Small intestine (tissue), 7 donors: ENCODE measurements at regions not wholly inside any gene's neighbourhood (a gene's known extent, or its start where the extent isn't known, plus 50 kb on each side); places are given as distances from the start of the nearest gene placed in this dataset.

ENCODE experiments used
- DNase-seq, 2 donors: peaks; one replicate each; pipeline versions ENCODE4 v3.0.0 to v3.0.0-alpha.2; 2013
- FAIRE-seq: peaks from 2 replicates; lab custom pipeline; 2012; peaks lifted over from hg19 to GRCh38; lab: Jason Lieb, UNC
- H3K27ac ChIP-seq, 3 donors: one replicate each; pipeline ENCODE4 v1.5.1; 2013; ENCODE audit warnings: low read length in 2 of 3, mild to moderate bottlenecking in 2 of 3, control low read depth in 1 of 3, inconsistent platforms in 1 of 3, low read depth in 1 of 3, moderate library complexity in 1 of 3
- H3K27me3 ChIP-seq, 3 donors: one replicate each; pipeline ENCODE4 v1.6.1; 2013; ENCODE audit warnings: low read length in 3 of 3, inconsistent platforms in 1 of 3; ENCODE audit not compliant: control insufficient read depth in 3 of 3, insufficient read depth in 3 of 3
- H3K36me3 ChIP-seq, 3 donors: one replicate each; pipeline ENCODE4 v1.6.1; 2013; ENCODE audit warnings: low read length in 3 of 3, inconsistent platforms in 1 of 3, low read depth in 1 of 3, mild to moderate bottlenecking in 1 of 3, moderate library complexity in 1 of 3; ENCODE audit not compliant: control insufficient read depth in 3 of 3, insufficient read depth in 2 of 3
- H3K4me1 ChIP-seq, 3 donors: one replicate each; pipeline ENCODE4 v1.6.1; 2013; ENCODE audit warnings: low read length in 2 of 3, inconsistent platforms in 1 of 3, low read depth in 1 of 3, mild to moderate bottlenecking in 1 of 3, moderate library complexity in 1 of 3; ENCODE audit not compliant: control insufficient read depth in 3 of 3, insufficient read depth in 2 of 3
- H3K4me3 ChIP-seq, 3 donors: one replicate each; pipeline ENCODE4 v1.5.1; 2013; ENCODE audit warnings: low read length in 3 of 3, control low read depth in 1 of 3, inconsistent platforms in 1 of 3, low read depth in 1 of 3, mild to moderate bottlenecking in 1 of 3, moderate library complexity in 1 of 3
- H3K9me3 ChIP-seq, 2 donors: one replicate each; pipeline ENCODE4 v1.6.1; 2013; ENCODE audit warnings: low read depth in 1 of 2, low read length in 1 of 2; ENCODE audit not compliant: control insufficient read depth in 2 of 2, insufficient read depth in 1 of 2
- WGBS, 3 donors: extraction: QIAGEN DNeasy Blood & Tissue Kit; methylation state at CpG; one replicate each; pipeline ENCODE4 v1.1.7; 2013; 5-methylcytosine and 5-hydroxymethylcytosine counted together
- donor health status: healthy with polysubstance abuse.
- donor health status: control.
- donor health status: control.
- donor health status: Bipolar disorder and iron deficiency.
- donor health status: healthy.

GRCh38 chr2:8496079-8496478, 185.8 kb upstream of the ID2 start:
- Histone ChIP-seq H3K9me3 (no peaks in the 10 kb centered on the region), H3K36me3 (no peaks in the 10 kb centered on the region), H3K4me1 (peaks cover 0 to 67% (median 12%) of the 10 kb centered on the region in 3 donors), H3K4me3 (no peak overlapping the region), H3K27me3 (no peaks in the 10 kb centered on the region), H3K27ac (no peak overlapping the region)
- 68 to 84% (median 78%) methylated on average over 4 of the region's 4 CpGs for WGBS, 3 donors
- FAIRE-seq (no peak), DNase-seq (no peak)

DNA sequence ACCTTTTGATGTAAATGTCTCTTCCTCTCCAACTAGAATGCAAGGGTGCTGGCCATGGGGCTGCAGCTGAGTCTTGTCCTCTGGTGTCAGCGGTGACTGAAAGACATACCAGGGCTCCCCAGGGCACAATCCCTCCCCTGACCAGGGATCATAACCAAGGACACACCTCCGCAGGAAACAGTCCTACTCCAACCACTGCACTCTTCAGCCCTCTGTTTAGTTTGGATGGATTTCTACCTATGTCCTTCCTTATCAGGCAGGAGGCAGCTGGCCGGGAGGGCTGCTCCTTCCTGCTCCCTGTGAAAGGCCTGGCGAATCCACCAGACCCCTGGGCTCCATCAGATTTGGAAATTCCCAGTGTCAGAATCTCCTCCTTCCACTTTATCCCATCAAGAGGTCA, 185.2 kb upstream of the ID2 start:
- DNase-seq (no peak), FAIRE-seq (no peak)
- Histone ChIP-seq H3K4me1 (peaks cover 0 to 65% (median 8%) of the 10 kb centered on the region in 3 donors), H3K27ac (no peak overlapping the region), H3K9me3 (no peaks in the 10 kb centered on the region), H3K27me3 (no peaks in the 10 kb centered on the region), H3K4me3 (no peak overlapping the region), H3K36me3 (no peaks in the 10 kb centered on the region)
- 41 to 69% (median 55%) methylated on average over 4 of the region's 4 CpGs for WGBS, 3 donors

GRCh38 chr2:8498994-8499393, 182.9 kb upstream of the ID2 start:
- no peaks in the 10 kb centered on the region for H3K36me3 ChIP-seq
- 75 to 84% (median 79%) methylated on average over 3 of the region's 3 CpGs for WGBS, 3 donors

GRCh38 chr2:8500124-8501054, 181.5 kb upstream of the ID2 start:
- no peak for FAIRE-seq
- H3K27ac ChIP-seq = peak overlapping the region in 1 of 3 donors; percentile 60

More at GRCh38 chr2:8498994-8499393, 182.9 kb upstream of the ID2 start:
- Histone ChIP-seq H3K9me3 (no peaks in the 10 kb centered on the region), H3K27ac (no peak overlapping the region), H3K27me3 (no peaks in the 10 kb centered on the region), H3K4me3 (no peak overlapping the region), H3K4me1 (peaks cover 0 to 51% (median 2%) of the 10 kb centered on the region in 3 donors)
- FAIRE-seq = no peak
- no peak for DNase-seq

DNA sequence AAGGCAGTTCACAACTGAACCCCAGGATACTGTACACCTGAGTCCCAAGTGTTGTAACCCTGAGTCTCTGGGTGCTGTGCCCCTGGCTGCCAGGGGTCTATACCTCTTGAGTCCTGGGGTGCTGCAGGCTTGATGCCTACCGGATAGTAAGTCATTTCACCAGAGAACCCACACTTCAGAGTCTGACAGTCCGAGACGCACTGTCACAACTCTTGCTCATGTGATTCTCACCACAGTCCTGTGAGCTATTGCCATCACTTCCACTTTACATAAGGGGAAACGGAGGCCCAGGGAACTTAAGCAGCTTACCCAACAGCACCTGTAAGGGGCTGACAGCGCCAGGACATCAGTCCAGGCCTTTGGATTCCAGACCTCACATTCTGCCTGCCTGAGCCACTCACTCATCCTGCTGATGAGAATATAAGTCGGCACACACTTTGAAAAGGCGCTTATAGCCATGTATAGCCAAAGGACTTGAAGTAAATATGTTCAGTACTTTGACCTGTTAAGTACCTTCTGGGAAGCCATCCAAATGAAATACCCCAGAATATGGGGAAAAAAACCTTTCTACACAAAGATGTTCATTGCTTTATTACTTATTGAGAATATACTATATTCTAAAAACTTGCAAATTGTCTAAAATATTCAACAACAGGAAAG, 180.7 kb upstream of the ID2 start:
- no peaks in the 10 kb centered on the region for H3K27me3 ChIP-seq
- peak in 1 of 2 donors; percentile 42 for DNase-seq
- 54 to 68% (median 55%) methylated on average over 7 of the region's 7 CpGs for WGBS, 3 donors

More at GRCh38 chr2:8500124-8501054, 181.5 kb upstream of the ID2 start:
- 34 to 70% (median 51%) methylated on average over 13 of the region's 13 CpGs for WGBS, 3 donors
- no peaks in the 10 kb centered on the region for H3K9me3 ChIP-seq
- DNase-seq = peak; percentile 62 to 72
- H3K36me3 ChIP-seq = no peaks in the 10 kb centered on the region
- no peak overlapping the region for H3K4me3 ChIP-seq
- no peaks in the 10 kb centered on the region for H3K27me3 ChIP-seq
- peaks cover 0 to 40% (median 2%) of the 10 kb centered on the region in 3 donors for H3K4me1 ChIP-seq

GRCh38 chr2:8502316-8502715, 179.5 kb upstream of the ID2 start:
- Histone ChIP-seq H3K27me3 (no peaks in the 10 kb centered on the region), H3K4me1 (peaks cover 0 to 28% (median 2%) of the 10 kb centered on the region in 3 donors), H3K4me3 (no peak overlapping the region), H3K9me3 (peaks cover 0 to 6% of the 10 kb centered on the region in 2 donors), H3K36me3 (peaks cover 0 to 4% (median 0%) of the 10 kb centered on the region in 3 donors), H3K27ac (no peak overlapping the region)
- 76 to 81% (median 77%) methylated on average over 6 of the region's 6 CpGs for WGBS, 3 donors
- DNase-seq (no peak), FAIRE-seq (no peak)

More for the DNA sequence above, 180.7 kb upstream of the ID2 start:
- no peak for FAIRE-seq
- H3K9me3 ChIP-seq = peaks cover 0 to 5% of the 10 kb centered on the region in 2 donors
- no peak overlapping the region for H3K4me3 ChIP-seq
- H3K4me1 ChIP-seq = peaks cover 0 to 36% (median 2%) of the 10 kb centered on the region in 3 donors
- peak overlapping the region in 1 of 3 donors; percentile 60 for H3K27ac ChIP-seq
- peaks cover 0 to 4% (median 0%) of the 10 kb centered on the region in 3 donors for H3K36me3 ChIP-seq

GRCh38 chr2:8505311-8505920, 176.4 kb upstream of the ID2 start:
- 83 to 90% (median 88%) methylated on average over 10 of the region's 10 CpGs for WGBS, 3 donors
- H3K4me1 ChIP-seq = peaks cover 0 to 10% (median 0%) of the 10 kb centered on the region in 3 donors
- peaks cover 0 to 28% of the 10 kb centered on the region in 2 donors for H3K9me3 ChIP-seq
- DNase-seq (no peak), FAIRE-seq (no peak)
- H3K4me3 ChIP-seq = no peak overlapping the region
- peaks cover 0 to 12% (median 0%) of the 10 kb centered on the region in 3 donors for H3K36me3 ChIP-seq
- H3K27ac ChIP-seq = no peak overlapping the region
- H3K27me3 ChIP-seq = no peaks in the 10 kb centered on the region

DNA sequence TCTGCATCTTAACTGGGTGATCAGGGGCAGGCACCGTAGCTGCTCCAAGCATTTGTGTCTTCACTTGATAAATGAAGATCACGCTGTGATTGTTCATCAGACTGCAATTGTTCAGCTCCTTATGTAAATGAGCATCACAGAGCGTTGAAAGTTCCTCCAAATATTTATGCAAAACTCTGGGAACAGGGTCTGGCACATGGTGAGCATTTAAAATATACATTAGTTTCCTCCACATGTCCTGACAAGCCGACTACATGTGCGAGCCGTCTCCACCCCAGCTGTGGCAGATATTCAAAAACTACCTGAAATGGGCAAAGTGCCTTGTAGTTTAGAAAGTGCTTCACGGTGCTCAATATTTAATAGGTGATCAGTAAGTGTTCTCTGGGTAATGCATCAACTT, 175.1 kb upstream of the ID2 start:
- Histone ChIP-seq H3K27ac (no peak overlapping the region), H3K27me3 (no peaks in the 10 kb centered on the region), H3K4me3 (no peak overlapping the region), H3K36me3 (peaks cover 0 to 17% (median 0%) of the 10 kb centered on the region in 3 donors), H3K9me3 (peaks cover 0 to 30% of the 10 kb centered on the region in 2 donors), H3K4me1 (no peaks in the 10 kb centered on the region)
- FAIRE-seq (no peak), DNase-seq (no peak)
- 81 to 93% (median 84%) methylated on average over 7 of the region's 7 CpGs for WGBS, 3 donors
